Stomach (tissue), 4 donors: ENCODE measurements at regions not wholly inside any gene's neighbourhood (a gene's known extent, or its start where the extent isn't known, plus 50 kb on each side); places are given as distances from the start of the nearest gene placed in this dataset.

Source experiments
- CTCF ChIP-seq, 7 experiments: fragments of 450-650 bp in 4 of 7; fragments of 200-600 bp in 3 of 7; sonication (generic) in 3 of 7; IDR thresholded peaks; one replicate each; pipeline ENCODE4 v1.5.1; 2016 to 2019; ENCODE audit warnings: antibody characterized with exemption in 7 of 7, control low read depth in 2 of 7, mild to moderate bottlenecking in 1 of 7
- POLR2A ChIP-seq, 4 donors: fragments of 450-650 bp; IDR thresholded peaks; one replicate each; pipeline ENCODE4 v1.6.1; 2016; ENCODE audit warnings: antibody characterized with exemption in 4 of 4, control low read depth in 2 of 4, mild to moderate bottlenecking in 1 of 4, moderate library complexity in 1 of 4

DNA sequence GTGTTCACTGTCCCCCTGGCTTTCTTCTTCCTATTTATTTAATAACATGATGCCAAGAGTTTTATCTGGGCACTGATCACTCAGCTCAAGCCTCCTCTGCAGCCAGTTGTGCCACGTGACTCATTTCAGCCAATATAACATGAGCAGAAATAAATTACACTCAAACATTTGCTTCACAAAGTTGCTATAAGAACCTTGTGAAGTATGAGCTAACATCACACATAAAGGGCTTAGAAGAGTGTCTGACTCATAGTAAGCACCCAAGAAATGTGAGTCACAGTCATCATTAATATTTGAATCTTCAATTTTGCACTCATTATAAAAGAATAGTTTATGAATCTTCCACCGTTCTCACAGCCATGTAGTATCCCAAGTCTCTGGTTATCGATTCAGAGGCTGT is 414.6 kb upstream of the NPVF start:
- TF ChIP-seq CTCF (IDR thresholded peaks at IDR 0.05) (no peak), POLR2A (IDR thresholded peaks at IDR 0.05) (no peak)
